ENCODE measurements at regions not wholly inside any gene's neighbourhood (a gene's known extent, or its start where the extent isn't known, plus 50 kb on each side); places are given as distances from the start of the nearest gene placed in this dataset.
"Not testable (repeated sequence)": the region's sequence is repeated elsewhere in the genome, so short reads cannot be mapped to it uniquely, and the experiment has no call there.

DNA sequence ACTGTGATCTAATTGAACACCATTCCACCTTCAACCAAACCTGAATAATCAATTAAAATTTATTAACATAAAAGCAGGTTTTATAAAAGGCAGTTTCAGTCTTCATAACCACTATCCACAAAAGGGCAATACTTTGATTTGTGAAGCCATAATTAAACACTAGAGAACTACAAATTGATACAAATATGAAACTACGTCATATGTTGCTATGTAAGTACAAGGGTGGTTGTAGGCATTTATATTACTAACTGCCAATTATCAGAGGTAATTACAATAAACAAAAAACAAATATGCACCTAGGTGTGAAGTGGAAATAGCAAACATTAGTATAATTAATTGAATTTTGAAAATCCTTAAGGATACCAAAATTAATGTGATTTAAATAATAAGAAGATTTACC is 368.5 kb upstream of the PCDH15 start:
- TF ChIP-seq, protein P1, sequence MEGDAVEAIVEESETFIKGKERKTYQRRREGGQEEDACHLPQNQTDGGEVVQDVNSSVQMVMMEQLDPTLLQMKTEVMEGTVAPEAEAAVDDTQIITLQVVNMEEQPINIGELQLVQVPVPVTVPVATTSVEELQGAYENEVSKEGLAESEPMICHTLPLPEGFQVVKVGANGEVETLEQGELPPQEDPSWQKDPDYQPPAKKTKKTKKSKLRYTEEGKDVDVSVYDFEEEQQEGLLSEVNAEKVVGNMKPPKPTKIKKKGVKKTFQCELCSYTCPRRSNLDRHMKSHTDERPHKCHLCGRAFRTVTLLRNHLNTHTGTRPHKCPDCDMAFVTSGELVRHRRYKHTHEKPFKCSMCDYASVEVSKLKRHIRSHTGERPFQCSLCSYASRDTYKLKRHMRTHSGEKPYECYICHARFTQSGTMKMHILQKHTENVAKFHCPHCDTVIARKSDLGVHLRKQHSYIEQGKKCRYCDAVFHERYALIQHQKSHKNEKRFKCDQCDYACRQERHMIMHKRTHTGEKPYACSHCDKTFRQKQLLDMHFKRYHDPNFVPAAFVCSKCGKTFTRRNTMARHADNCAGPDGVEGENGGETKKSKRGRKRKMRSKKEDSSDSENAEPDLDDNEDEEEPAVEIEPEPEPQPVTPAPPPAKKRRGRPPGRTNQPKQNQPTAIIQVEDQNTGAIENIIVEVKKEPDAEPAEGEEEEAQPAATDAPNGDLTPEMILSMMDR (IDR thresholded peaks at IDR 0.05) = no peak
- ChIA-PET POLR2A (no interaction called here), CTCF (no interaction called here)
- intact Hi-C loops (cut with micrococcal nuclease) = no loop called here
- Mint-ChIP-seq H3K9me3 (no peaks in the 10 kb centered on the region), H3K36me3 (ENCODE audit: low read depth) (no peaks in the 10 kb centered on the region), H3K27me3 (no peaks in the 10 kb centered on the region), H3K4me3 (no peak overlapping the region), H3K4me1 (no peaks in the 10 kb centered on the region), H3K27ac (no peak overlapping the region)
- ATAC-seq (ENCODE audit: low read depth) (no peak), DNase-seq (no peak)

DNA sequence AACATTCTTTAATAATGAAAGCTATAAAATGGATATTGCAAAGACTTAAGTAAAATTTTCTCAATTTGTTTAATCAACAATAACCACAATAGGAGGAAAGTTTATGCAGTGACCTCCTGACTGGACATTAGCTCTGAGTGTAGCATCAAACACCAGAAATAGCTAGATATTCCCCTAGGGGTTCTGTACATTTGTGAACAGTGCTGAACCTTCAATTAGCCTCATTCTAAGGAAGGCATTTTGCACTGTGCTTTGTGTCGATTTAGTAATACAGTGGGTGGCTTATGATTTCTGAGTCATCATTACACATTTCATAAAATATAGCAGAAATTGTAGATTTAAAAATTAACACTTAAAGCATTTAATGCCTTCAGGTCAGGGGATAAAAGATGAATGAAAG is 367.3 kb upstream of the PCDH15 start:
- Mint-ChIP-seq H3K27me3 (no peaks in the 10 kb centered on the region), H3K9me3 (no peaks in the 10 kb centered on the region), H3K4me1 (no peaks in the 10 kb centered on the region), H3K27ac (no peak overlapping the region), H3K36me3 (ENCODE audit: low read depth) (no peaks in the 10 kb centered on the region), H3K4me3 (no peak overlapping the region)
- ChIA-PET POLR2A (no interaction called here), CTCF (no interaction called here)
- ATAC-seq (ENCODE audit: low read depth) (no peak), DNase-seq (no peak)
- intact Hi-C loops (cut with micrococcal nuclease) = no loop called here
- TF ChIP-seq, protein P1 (IDR thresholded peaks at IDR 0.05) = no peak

DNA sequence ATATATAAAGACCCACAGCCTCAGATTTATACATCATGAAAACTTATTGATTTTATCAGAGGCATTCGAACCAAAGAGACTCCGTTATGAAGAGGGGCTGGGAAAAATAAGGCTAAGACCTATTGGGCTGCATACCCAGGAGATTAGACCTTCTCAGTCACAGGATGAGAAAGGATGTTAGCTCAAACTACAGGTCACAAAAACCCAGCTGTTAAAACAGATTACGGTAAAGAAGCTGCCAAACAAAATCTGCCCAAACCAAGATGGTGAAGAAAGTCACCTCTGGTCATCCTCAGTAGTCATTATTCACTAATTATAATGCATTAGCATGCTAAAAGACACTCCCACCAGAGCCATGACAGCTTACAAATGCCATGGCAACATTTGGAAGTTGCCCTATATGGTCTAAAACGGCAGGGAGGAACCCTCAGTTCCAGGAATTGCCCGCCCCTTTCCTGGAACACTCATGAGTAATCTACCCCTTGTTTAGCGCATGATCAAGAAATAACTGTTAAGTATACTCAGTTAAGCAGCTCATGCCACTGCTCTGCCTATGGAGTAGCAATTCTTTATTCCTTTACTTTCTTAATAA is 362.5 kb upstream of the PCDH15 start:
- ChIA-PET CTCF (no interaction called here), POLR2A (no interaction called here)
- no peaks in the 10 kb centered on the region for H3K27me3 Mint-ChIP-seq
- H3K9me3 Mint-ChIP-seq = no peaks in the 10 kb centered on the region
- intact Hi-C loops (cut with micrococcal nuclease) = no loop called here
- DNase-seq = no peak
- H3K4me3 Mint-ChIP-seq = no peak overlapping the region
- H3K36me3 Mint-ChIP-seq (ENCODE audit: low read depth) = no peaks in the 10 kb centered on the region
- H3K4me1 Mint-ChIP-seq = no peaks in the 10 kb centered on the region
- no peak for ATAC-seq (ENCODE audit: low read depth)
- H3K27ac Mint-ChIP-seq = no peak overlapping the region
- TF ChIP-seq, protein P1 (IDR thresholded peaks at IDR 0.05) = no peak

DNA sequence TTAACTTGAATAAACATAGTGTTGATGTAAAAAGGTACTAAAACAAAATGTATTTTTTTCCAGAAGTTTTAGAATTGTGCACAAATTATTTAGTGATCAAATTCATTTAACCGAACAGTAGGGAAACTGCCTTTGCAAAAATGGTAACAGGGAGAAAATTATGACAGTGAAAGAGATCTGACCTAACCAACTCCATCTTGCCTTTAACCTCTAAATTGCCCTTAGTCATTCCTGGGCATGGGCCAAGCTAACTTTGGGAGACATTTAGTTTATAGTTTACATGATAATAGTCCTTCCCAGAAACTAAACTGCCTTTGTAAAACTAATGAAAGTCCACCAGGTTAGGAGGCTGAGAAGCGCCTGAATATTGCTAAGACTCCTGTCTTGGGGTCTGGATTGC is 361.3 kb upstream of the PCDH15 start:
- H3K4me1 Mint-ChIP-seq; H3K4me3 Mint-ChIP-seq; intact Hi-C loops (cut with micrococcal nuclease); ATAC-seq (ENCODE audit: low read depth); H3K9me3 Mint-ChIP-seq; H3K36me3 Mint-ChIP-seq (ENCODE audit: low read depth); POLR2A ChIA-PET; DNase-seq; H3K27ac Mint-ChIP-seq; CTCF ChIA-PET; H3K27me3 Mint-ChIP-seq: not testable (repeated sequence)

DNA sequence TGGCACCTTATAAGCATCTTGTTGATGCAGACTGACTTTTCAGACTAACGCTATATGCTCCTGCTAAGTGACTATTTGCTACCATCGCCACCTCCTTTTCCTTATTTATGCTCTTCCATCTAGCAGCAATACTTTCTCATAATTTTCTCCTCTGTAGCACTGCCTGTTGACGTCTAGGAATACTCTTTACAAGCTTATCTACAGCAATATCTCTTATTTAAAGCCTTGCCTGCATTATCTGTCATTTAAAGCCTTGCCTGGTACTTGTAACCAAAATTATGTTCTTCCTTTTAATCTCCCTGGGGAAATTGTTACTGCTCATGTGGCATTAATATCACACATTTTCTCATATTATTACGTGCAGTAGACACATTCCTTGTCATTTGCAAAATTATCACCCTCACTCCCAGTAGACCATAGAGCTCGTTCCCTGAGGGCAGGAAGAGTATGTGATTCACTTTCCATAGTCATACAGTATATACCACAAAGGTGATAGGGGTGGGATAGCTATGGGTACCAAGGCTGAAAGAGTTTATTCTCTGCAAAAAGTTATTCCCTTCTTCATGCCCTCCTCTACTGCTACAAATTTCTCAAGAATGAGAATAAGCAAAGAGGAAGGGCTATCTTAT is 359.7 kb upstream of the PCDH15 start:
- POLR2A ChIA-PET = no interaction called here
- Mint-ChIP-seq H3K27ac (no peak overlapping the region), H3K9me3 (no peaks in the 10 kb centered on the region), H3K4me1 (no peaks in the 10 kb centered on the region), H3K36me3 (ENCODE audit: low read depth) (no peaks in the 10 kb centered on the region), H3K4me3 (no peak overlapping the region), H3K27me3 (no peaks in the 10 kb centered on the region)
- no peak for DNase-seq
- no peak for ATAC-seq (ENCODE audit: low read depth)
- CTCF ChIA-PET = no interaction called here
- TF ChIP-seq, protein P1 (IDR thresholded peaks at IDR 0.05) = no peak
- intact Hi-C loops (cut with micrococcal nuclease) = no loop called here

DNA sequence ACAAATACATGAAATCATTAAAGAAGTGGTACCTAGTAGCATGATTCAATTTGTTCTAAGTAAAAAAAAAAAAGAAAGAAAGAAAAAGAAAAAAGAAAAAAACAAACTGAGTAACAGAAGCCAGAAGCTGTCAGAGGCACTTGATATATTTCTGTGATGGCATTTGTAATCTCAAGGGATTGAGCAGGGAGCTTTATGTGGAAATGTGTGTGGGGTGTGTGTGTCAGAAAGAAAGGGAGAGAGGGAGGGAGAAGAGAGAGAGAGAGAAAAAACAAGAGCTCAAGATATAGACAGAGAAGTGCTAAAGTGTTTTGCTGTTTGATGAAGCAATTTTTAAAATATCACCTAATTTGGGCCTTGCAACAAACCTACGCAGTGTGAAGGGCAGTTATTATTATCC is 357.6 kb upstream of the PCDH15 start:
- Mint-ChIP-seq H3K4me3 (no peak overlapping the region), H3K4me1 (no peaks in the 10 kb centered on the region), H3K36me3 (ENCODE audit: low read depth) (no peaks in the 10 kb centered on the region), H3K27ac (no peak overlapping the region), H3K27me3 (no peaks in the 10 kb centered on the region), H3K9me3 (no peaks in the 10 kb centered on the region)
- DNase-seq (no peak), ATAC-seq (ENCODE audit: low read depth) (no peak)
- intact Hi-C loops (cut with micrococcal nuclease) = no loop called here
- ChIA-PET CTCF (no interaction called here), POLR2A (no interaction called here)
- TF ChIP-seq, protein P1 (IDR thresholded peaks at IDR 0.05) = no peak

Data from activated B cell treated with CpG ODN at 0.5 μM for 24 hours (primary cell).